Activated effector memory CD4-positive, alpha-beta T cell treated with anti-CD3 and anti-CD28 coated beads, Interleukin-2, amount 50 U/mL, for 16 hours (primary cell): ENCODE measurements at regions not wholly inside any gene's neighbourhood (a gene's known extent, or its start where the extent isn't known, plus 50 kb on each side); places are given as distances from the start of the nearest gene placed in this dataset.

Experiments used
- DNase-seq: peaks from one replicate; pipeline ENCODE4 v3.0.0-alpha.2; 2020

DNA sequence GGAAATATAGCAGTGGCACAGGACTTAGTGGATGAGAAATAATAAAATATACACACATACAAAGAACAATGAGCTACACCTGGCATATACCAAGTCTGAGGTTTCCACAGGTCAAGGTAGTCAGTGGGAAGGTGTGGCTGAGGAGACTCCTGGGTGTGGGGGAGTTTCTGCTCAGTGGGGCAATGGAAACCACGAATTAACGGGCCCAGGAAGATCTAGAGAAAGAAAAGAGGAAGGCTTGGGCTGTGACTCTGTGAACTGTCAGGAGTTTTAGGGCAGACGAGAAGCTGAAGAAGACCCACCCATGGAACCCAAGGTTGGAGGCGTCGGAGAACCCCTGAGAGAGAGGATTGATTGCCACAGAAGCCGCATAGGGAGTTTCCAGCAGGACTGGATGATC, 196.5 kb downstream of the HERPUD2 start:
- no peak for DNase-seq

DNA sequence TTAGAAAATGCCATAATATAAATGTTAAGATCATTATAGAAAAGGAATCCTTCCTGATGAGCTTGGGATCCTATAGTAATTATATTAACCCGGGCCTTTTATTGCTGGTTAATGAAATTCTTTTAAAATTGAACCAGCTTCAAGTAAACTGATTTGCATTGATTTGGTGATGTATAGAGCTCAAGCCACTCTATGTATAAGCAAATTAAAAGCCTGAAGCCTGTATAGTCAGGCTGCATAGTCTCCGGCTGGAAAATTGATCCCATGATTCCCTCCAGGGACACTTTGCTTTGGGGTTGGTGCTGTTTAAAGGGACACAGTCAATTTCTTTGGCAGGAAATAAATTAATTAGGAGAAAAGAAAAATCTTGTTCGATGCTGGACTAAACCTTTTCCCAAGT, 199.1 kb downstream of the HERPUD2 start:
- DNase-seq = no peak

DNA sequence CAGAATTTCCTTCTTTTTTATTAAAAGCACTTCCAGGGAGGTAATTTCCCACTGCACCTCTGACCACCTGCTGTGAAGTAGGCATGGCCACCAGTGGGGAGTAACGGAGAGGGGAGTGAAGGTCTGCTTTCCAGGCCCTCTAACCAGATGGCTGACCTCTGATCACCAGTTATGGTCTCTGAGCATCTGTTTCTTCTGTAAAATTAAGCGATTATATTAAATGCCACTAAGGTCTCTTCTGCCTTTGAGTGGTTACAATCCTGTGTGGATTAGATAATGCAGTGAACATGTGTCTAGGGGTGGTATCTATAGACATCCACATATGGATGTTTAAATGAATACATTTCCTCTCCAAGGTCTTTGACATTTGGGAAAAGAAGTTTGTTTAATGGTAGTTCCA, 199.6 kb downstream of the HERPUD2 start:
- DNase-seq = no peak

DNA sequence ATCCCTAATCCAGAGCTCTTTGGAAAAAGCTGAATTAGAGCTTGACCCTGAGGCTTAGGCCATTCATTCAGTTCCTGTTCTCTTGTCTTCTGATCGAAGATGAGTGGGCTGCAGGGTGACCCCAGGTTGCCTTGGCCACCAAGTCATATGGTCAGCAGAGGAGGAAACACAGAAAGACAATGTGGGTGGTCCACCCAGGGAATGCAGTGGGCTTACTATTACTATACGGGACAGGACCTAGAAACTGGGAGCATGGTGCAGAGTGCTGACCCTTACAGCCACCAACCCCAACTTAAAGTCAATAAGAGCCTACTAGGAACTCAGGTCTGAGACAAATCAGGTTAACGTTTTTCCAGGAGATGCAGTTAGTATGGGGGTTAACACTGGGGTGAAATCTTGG, 200.5 kb downstream of the HERPUD2 start:
- DNase-seq = no peak

DNA sequence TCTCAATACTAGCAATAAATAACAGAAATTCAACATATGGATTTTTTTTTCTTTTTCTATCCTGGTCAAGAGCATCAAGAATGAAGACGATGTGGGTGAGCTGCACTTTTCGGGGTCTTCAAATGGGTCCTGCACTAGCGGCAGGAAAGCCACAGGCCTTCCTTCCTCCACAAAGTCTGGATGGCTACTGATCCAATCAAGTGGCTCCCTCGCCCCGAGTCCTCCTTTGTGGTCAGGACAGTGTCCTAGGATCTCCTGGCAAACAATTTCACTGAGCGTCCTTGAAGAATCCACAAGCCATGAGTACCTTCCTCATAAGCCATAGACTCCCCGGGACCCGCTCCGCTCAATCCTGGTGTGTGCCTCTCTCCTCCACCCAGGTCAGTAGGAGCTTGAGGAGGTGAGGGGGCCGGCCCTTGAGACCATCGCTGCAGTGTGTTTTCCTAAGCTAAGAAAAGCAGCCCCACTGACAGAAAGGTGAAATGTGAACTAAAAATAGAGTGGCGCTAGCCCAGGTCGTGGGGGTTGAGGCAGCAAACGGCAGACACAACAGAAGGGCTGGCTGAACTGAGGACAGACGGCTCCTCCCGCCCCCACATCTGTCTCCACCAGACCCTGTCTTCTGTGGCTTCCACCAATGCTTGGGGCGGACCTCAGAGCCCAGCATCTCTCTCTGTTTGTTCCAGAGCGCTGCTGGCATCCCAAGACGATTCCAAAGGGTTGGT, 202.3 kb downstream of the HERPUD2 start:
- no peak for DNase-seq

DNA sequence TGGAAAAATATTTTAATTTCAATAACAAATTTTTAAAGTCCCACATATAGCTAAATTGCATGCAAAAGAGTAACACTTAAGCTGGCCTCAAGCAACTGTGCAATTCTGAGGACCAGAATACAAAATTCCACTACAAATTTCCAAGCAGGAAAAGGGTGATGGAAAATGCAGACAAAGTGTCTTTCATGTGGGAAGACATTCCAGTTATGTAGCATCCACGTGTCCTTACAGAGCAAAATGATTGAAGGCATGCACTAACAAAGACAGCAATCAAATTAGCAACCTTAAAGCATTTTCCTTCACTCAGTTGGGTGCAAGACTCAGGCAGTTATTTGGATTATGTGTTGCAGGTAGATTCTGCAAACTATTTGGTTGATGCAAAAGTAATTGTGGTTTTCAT, 203.7 kb downstream of the HERPUD2 start:
- DNase-seq = no peak

DNA sequence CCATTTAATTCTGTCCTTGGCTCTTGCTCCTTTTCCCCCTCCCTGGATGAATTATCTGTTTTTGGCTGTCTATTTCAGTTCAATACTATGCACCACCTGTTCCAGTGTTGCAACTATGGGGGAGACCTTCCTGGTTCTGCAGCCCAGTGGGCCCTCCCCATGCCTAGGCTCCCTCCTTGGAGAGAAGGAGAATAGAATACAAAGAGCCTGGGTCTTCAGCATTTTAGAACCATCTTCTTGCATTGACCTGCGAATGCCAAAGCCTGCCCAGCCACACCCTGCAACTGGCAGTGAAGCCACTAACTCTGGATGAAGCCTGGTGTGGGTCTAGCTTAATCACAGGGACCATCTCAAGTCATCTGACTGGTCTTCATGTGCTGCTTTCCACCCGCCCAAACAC, 207.1 kb downstream of the HERPUD2 start:
- DNase-seq = no peak

DNA sequence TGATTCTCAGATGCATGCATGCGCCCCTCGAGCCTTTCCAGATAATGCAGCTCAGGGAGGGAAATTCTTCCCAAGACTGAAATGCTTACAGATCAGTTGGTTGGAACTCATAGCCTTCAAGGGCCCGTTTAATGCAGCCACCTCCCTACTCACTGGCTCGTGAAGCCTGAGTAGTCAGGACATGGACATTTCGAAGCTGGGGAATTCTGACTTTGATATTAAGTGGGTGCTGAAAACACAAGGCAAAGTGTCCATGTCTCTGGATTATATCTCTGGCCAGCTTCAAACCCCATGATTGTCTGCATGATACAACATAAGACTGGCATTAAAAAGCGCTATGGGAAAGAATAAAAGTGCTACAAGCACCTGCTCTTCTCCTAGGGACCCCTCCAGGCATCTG, 207.5 kb downstream of the HERPUD2 start:
- no peak for DNase-seq

DNA sequence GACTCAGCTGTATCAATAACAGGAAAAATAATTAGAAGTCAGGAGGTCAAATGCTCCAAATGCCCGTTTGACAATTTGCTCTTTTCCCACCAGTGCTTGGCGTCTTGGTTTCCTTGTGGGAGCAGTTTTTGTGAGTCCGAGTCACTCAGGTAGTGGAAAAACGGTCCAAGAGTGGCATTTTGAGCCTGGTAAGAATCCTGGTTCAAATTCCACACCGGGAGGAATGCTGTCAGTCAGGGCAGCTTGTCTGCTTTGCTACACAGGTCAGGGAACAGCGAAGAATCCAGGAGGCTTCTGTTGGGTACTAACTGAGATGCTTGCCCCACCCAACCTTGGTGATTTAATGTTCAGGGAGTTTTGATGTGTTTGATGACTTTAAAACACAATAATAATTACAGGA, 209.5 kb downstream of the HERPUD2 start:
- no peak for DNase-seq

DNA sequence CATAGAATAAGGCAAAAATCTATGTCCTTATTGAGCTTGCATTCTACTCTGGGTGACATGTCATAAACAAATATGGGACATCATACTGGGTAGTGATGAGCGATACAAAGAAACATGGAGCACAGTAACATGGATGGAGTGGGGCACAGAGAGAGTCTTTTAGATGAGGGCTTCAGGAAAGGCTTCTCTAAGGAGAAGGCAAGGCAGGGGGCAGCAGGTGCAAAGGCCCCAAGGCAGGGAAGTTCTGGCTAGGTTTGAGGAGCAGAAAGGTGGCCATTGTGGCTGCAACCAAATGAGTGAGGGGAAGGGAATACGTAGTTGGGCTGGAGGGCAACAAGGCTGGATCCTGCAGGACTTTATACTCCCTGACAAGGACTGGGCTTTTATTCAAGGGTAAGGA, 211.4 kb downstream of the HERPUD2 start:
- no peak for DNase-seq

DNA sequence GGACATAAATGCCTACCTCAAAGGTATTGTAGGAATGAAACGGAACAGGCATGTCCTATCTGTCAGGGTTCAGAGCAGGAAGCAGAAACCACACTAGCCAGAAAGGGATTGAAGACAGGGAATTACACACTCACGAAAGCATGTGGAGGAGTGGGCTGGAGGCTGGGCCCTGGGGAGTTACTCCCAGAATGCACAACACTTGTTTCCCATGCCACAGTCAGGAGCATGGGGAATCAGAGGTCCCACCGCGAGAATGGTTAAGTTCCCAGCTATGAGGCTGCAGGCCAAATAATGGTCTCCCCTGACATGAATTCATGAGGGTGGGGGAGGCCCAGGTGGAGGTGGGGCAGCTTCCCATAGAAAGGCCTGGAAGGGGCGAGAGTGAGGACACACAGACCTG, 212.7 kb downstream of the HERPUD2 start:
- no peak for DNase-seq

DNA sequence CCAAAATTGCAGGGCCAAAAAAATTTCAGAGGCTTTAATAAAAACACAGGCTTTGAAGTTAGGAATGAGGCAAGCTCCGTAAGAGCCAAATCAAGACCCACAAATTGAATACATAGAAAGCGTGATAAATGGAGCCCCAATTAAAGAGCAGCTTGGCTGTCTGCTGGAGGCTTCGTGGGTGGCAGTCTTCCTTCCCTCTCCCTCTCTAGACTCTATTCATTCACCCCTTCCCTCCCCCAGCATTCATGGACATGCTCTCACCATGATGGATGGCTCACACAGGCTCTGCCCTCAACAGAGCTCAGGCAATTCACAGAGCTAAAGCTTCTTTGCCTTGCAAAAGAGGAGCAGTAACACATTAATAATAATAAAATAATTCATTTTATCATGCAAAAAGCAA, 214.1 kb downstream of the HERPUD2 start:
- DNase-seq = no peak

DNA sequence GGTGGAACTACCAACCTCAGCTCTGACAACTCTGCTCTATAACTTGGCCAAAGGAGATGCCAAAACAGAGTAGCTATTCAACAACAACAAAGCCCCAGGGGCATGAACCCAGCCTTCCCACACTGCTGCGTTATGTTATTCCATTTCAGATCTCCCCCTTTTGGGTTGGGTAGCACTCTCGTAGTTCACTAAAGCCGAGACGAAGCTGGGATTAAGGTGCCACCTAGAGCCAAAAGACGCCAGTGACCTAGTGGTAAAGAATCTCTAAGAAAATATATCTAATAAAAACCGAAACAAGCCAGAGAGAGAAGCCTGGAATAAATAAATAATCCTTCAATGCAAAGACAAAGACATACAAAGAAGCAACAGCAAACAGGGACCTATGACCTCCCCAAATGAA, 217.3 kb downstream of the HERPUD2 start:
- DNase-seq = no peak

DNA sequence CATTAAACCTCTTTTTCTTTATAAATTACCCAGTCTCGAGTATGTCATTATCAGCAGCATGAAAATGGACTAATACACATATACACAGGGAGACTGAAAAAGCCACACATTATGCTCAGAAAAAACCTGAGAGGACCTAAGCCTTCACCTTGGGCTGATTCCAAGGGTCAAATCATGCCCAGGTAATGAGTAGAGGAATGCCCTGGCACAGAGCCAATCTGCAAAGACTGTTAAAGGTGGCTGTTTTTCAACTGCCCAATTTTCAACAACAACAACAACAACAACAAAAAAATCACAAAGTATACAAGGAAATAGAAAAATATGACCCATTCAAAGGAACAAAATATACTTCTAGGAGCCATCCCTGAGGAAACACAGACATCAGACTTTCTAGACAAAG, 220.2 kb upstream of the TBX20 start:
- DNase-seq = no peak

DNA sequence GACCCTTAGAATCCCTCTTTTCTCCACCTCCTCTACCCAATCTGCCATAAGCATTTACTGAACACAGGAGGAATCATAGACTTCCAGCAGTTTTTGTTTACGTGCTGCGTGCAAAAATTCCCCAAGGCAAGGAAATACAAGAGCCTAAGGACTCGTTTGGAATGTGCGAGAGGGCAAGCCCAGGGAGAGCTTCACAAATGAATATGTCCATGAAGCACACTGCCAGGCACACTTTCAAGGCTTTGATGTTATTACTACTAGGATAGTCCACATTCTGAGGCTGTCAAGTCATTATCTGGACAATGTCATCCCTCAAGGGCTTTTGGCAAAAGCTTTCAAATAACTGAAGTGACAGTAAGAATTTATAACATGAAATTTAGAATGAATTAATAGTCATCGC, 214.7 kb upstream of the TBX20 start:
- DNase-seq = no peak

DNA sequence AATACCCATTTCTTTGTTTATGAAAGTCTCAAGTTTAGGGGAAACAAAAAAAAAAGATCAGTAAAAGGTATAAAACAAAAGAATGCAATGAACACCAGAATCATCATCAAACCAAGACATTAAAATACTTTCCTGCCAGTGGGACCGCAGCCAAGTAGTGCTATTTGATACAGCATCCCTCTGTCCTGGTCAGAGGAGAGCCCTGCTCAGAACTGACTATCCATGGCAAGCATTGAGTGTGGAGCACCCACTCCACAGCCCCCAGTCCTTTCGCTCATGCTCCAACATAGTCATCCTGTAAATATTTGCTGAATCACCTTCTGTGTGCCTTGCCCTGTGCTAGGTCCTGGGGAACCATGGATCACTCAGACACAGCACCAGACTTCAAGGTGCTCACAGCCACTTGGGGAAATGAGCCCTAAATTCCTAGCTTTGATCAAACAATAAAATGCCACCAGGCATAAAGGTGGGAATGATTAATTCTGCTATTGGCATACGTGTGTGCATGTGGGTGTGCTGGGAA, 213.6 kb upstream of the TBX20 start:
- no peak for DNase-seq

DNA sequence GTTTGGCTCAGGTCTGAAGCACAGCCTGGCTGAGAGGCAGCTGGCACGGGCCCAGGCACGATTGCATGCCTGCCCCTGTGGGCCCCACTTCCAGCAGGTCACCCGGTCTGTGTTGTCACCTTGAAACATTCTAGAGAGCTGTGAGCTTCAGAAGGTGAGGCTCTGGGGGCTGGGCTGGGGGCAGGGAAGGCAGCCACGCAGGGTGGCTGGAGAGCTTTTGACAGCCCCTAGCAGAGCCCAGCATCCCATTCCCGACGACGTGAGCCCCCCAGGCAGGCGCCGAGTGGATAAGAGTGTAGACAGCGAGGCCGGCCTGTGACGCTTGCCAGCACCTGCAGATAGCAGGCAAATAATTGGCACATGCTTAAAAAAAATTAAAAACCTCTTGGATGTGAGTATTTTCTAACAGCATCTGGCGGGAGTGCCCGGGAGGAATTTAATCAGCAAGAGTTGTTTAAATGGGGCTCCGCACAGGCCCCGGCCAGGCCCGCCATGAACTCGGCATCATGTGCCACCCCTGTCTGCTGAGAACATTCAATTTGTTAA, 212.0 kb upstream of the TBX20 start:
- no peak for DNase-seq

DNA sequence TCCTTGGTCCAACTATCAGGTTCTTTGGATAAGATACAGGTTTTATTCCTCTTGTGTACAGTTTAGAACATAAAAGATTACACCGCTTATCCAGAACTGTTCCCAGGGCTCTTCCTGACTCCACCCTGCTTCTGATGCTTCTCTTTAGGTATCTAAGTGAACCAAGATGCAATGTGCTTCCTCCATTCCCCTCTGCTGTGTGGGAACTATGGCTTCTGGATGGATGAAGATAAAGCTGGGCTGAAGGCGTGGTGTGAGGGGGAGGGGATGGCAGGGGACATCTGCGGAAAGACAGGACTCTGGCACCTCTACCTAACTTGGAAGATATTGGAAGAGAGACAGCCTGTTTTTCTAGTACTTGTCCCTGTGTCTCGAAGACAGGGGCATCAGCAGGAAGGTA, 209.9 kb upstream of the TBX20 start:
- no peak for DNase-seq

DNA sequence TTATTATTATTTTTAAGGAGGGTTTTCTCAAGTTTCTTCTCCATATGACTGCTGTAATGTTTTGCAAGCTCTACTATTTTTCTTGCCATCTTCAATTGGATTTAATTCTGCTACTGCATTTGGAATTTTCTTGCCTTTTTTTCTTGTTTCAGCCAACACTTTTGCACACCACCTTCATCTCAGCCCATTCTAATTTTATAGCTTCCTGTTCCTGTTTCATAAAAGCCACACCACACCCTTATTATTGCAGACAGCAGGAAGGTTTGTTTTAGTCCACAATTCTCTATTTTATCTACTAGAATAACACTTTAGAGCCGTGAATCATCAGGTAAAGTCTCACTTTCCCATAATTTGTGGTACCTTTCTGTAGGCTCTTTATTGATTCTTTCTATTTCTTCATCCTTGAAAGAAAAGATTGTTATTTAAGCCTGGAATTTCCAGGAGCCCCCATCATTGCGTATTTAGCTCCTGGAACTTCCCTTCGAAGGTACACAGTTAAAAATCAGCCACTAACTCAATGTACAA, 209.3 kb upstream of the TBX20 start:
- DNase-seq = no peak

DNA sequence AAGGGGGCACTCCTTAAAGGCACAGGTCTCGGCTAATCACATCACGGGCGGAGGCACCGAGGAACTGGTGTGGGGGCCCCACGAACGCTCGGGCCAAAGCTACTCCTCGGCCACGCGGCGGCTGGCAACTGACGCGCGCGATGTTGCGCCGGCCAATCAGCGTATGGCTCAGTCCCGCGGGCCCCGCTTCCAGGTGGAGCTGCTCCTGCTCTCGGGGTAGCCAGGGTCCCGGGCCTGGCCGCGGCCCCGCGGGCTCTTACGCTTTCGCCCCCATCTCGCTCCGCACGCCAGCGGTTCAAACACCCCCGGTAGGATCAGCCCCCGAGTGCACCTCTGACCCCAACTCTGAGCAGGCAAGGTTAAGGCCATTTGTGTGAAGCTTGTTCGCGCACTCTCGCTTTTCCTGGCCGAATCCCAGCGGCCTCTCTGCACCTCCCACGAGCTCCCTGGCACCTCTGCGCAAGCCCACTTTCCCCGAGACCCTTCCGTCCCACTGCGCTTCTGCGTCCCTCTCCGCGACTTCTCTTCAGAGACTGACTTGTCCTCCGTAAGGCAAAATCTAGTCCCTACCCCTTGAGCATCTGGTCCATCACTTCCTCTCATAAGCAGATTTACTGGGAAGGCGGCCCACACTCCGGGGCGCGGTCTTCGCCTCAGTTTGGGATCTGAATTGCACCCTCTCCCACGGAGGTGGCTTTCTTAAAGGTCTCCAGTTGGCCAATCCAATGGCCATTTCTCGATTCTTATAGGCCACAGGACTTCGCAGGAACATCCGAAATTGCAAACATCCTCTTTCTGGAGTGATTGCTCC, 200.9 kb upstream of the TBX20 start:
- no peak for DNase-seq

DNA sequence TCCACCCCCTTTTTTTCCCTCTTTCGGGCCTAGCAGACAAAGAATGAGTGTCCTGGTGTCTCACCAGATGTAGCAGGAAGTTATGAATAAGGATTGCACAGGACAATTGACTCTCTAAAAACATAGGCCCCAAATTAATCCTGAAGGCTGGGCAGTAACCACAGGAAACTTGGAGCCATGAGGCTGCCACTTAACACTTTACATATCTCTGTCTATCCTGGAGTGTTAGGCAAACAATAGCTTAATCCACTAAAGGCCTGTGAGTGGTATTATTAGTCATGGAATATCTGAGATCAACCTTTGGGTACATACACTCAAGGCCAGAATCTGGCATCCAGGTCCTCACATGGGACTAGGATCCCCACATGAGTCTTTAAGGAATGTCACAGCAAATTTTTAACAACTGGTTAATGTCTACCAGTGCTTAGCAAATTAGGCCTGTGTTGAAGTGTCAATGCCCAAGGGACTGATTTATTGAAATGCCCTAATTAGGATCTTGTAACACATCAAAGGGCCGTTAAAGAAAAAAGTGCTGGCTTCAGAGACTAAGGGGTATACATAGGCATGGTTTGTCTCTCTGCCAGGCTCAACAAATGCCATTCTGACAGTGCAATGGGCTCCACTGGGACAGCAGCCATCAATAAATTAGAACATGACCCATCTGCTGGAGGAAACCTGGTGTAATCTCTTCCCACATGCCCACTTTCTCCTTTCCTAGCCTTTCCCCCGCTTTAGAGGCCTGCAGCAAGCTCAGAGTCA, 196.7 kb upstream of the TBX20 start:
- no peak for DNase-seq

DNA sequence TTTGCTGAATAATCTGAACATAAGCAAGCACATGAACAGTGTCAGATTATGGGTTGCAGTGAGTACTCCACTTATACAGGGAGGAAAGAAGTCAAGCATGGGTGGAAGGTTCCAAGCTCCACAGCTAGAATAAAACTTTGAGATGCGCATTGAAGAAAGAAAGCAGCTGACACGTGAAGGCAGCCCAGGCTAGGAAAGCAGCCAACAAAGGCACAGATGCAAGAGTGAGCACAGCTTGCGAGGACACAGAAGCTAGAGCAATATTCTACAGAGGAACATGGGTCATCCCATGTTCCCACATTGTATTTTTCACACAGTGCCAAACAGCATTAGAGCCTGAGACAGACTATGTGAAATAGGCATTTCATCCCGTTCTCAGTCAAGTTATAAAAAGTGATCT, 194.6 kb upstream of the TBX20 start:
- no peak for DNase-seq

DNA sequence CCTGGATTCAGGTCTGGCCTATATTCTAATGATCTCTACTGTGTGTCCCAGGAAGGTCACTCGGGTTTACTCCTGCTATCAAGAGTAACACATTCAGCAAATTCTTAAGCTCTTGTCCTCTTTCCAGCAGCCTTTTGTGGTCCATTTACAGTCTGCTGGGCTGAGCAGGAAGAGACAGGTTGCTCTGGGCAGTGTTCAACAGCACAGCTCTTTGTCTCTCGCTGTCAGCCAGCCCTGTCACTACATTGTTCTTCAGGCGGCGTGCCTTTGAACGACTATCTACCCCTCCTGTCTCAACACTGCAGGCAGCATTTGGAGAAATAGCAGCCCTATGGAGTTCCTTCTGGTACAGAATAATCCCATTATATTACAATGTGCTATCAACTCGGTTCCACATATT, 192.2 kb upstream of the TBX20 start:
- DNase-seq = no peak
